SU-DHL-6 (cell line): ENCODE measurements at regions not wholly inside any gene's neighbourhood (a gene's known extent, or its start where the extent isn't known, plus 50 kb on each side); places are given as distances from the start of the nearest gene placed in this dataset.

Source experiments
- EZH2phosphoT487 ChIP-seq: fragments of 200-600 bp; sonication (generic), shearing (Covaris generic); conservative IDR thresholded peaks from 2 replicates; pipeline ENCODE4 v1.6.1; 2018; ENCODE audit warnings: mild to moderate bottlenecking, antibody characterized with exemption, low read length, moderate library complexity, mixed read lengths
- TF ChIP-seq, protein P1 (sequence below): fragments of 200-600 bp; sonication (generic); IDR thresholded peaks from one replicate; pipeline ENCODE4 v1.5.1; 2017; ENCODE audit warnings: antibody characterized with exemption, mild to moderate bottlenecking, low read length, moderate library complexity; ENCODE audit not compliant: insufficient read depth, poor library complexity, severe bottlenecking

DNA sequence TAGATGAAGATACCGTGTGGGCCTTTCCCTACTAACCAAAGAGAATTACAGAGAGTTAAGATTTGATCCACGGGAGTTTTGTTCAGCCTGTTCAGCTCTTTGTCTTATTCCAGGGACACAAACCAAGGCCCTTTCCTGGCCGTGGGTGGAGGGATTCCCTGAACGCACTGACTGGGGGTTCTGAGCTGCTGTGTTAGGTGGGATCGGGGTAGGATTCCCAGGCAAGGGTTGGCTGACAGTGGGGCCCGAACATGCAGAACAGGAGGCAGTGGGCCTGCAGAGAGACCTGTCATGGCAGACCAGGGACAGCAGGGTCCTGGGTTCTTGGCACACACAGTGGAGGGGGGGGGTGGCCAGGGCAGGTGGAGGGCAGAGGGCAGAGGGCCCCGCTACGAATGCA lies 89.5 kb upstream of the MKI67 start:
- TF ChIP-seq, protein P1, sequence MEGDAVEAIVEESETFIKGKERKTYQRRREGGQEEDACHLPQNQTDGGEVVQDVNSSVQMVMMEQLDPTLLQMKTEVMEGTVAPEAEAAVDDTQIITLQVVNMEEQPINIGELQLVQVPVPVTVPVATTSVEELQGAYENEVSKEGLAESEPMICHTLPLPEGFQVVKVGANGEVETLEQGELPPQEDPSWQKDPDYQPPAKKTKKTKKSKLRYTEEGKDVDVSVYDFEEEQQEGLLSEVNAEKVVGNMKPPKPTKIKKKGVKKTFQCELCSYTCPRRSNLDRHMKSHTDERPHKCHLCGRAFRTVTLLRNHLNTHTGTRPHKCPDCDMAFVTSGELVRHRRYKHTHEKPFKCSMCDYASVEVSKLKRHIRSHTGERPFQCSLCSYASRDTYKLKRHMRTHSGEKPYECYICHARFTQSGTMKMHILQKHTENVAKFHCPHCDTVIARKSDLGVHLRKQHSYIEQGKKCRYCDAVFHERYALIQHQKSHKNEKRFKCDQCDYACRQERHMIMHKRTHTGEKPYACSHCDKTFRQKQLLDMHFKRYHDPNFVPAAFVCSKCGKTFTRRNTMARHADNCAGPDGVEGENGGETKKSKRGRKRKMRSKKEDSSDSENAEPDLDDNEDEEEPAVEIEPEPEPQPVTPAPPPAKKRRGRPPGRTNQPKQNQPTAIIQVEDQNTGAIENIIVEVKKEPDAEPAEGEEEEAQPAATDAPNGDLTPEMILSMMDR = no peak
- 0 out of 2 replicates have a peak, but pooled peaks have one; percentile 62 for TF ChIP-seq EZH2phosphoT487
